Neuronal stem cell (in vitro differentiated cells): ENCODE measurements at regions not wholly inside any gene's neighbourhood (a gene's known extent, or its start where the extent isn't known, plus 50 kb on each side); places are given as distances from the start of the nearest gene placed in this dataset.
"Not testable (repeated sequence)": the region's sequence is repeated elsewhere in the genome, so short reads cannot be mapped to it uniquely, and the experiment has no call there.

Source experiments
- DNase-seq: peaks from one replicate; pipeline ENCODE4 v3.0.0-alpha.2; 2013; ENCODE audit warnings: low spot score
- H2AFZ ChIP-seq: one replicate; pipeline ENCODE4 v1.6.1; 2013; ENCODE audit warnings: mild to moderate bottlenecking, low read length, inconsistent platforms
- H2AK5ac ChIP-seq: 2 replicates; pipeline ENCODE4 v1.6.1; 2013; ENCODE audit warnings: low read depth, mild to moderate bottlenecking, inconsistent platforms, low read length, moderate library complexity, mixed read lengths
- H2BK120ac ChIP-seq: 2 replicates; pipeline ENCODE4 v1.6.1; 2013; ENCODE audit warnings: low read depth, mild to moderate bottlenecking, inconsistent platforms, low read length, moderate library complexity, mixed read lengths
- H2BK12ac ChIP-seq: one replicate; pipeline ENCODE4 v1.6.1; 2013; ENCODE audit warnings: low read length, inconsistent platforms
- H2BK15ac ChIP-seq: 2 replicates; pipeline ENCODE4 v1.6.1; 2013; ENCODE audit warnings: mild to moderate bottlenecking, low read length, inconsistent platforms, mixed read lengths
- H2BK5ac ChIP-seq: one replicate; pipeline ENCODE4 v1.6.1; 2013; ENCODE audit warnings: inconsistent platforms, mild to moderate bottlenecking, low read length, moderate library complexity
- H3K14ac ChIP-seq: one replicate; pipeline ENCODE4 v1.6.1; 2013; ENCODE audit warnings: low read length, inconsistent platforms
- H3K18ac ChIP-seq: 2 replicates; pipeline ENCODE4 v1.6.1; 2013; ENCODE audit warnings: low read length, inconsistent platforms
- H3K23ac ChIP-seq: 2 replicates; pipeline ENCODE4 v1.6.1; 2013; ENCODE audit warnings: low read depth, mild to moderate bottlenecking, mixed read lengths, low read length, inconsistent platforms; ENCODE audit not compliant: poor library complexity
- H3K27ac ChIP-seq: replicated peaks from 3 replicates; pipeline ENCODE4 v1.5.1; 2013; ENCODE audit warnings: low read length, inconsistent platforms
- H3K27me3 ChIP-seq, 3 experiments: 2 replicates each; pipeline ENCODE4 v1.6.1; 2013; ENCODE audit warnings: low read length in 3 of 3, mild to moderate bottlenecking in 2 of 3, inconsistent platforms in 1 of 3, low read depth in 1 of 3, mixed read lengths in 1 of 3, moderate library complexity in 1 of 3; ENCODE audit not compliant: control insufficient read depth in 3 of 3, insufficient read depth in 3 of 3
- H3K36me3 ChIP-seq, 2 donors: replicated peaks in 1 of 2; 2 replicates each; pipeline ENCODE4 v1.6.1; 2013; ENCODE audit warnings: low read length in 2 of 2; ENCODE audit not compliant: control insufficient read depth in 2 of 2, insufficient read depth in 2 of 2
- H3K4ac ChIP-seq: 2 replicates; pipeline ENCODE4 v1.6.1; 2013; ENCODE audit warnings: inconsistent platforms, mild to moderate bottlenecking, low read length, moderate library complexity
- H3K4me1 ChIP-seq, 2 donors: 1 replicate in 1 of 2; 2 replicates in 1 of 2; pipeline ENCODE4 v1.6.1; 2013; ENCODE audit warnings: low read length in 2 of 2, low read depth in 1 of 2; ENCODE audit not compliant: control insufficient read depth in 2 of 2, insufficient read depth in 1 of 2
- H3K4me2 ChIP-seq: one replicate; pipeline ENCODE4 v1.6.1; 2013; ENCODE audit warnings: mild to moderate bottlenecking, low read length, inconsistent platforms; ENCODE audit not compliant: insufficient read depth, poor library complexity, severe bottlenecking
- H3K4me3 ChIP-seq, 2 donors: 2 replicates each; pipeline ENCODE4 v1.5.1; 2013; ENCODE audit warnings: low read length in 2 of 2, mild to moderate bottlenecking in 2 of 2, inconsistent platforms in 1 of 2, moderate library complexity in 1 of 2
- H3K79me1 ChIP-seq: one replicate; pipeline ENCODE4 v1.6.1; 2013; ENCODE audit warnings: low read depth, mild to moderate bottlenecking, inconsistent platforms, low read length, moderate library complexity
- H3K9ac ChIP-seq: one replicate; pipeline ENCODE4 v1.6.1; 2013; ENCODE audit warnings: mild to moderate bottlenecking, low read depth, low read length, inconsistent platforms; ENCODE audit not compliant: poor library complexity
- H3K9me3 ChIP-seq, 2 donors: replicated peaks in 1 of 2; 2 replicates each; pipeline versions ENCODE3 to v1.6.1; 2013; ENCODE audit warnings: low read length in 2 of 2, mild to moderate bottlenecking in 2 of 2, inconsistent platforms in 1 of 2, low read depth in 1 of 2, mixed read lengths in 1 of 2, moderate library complexity in 1 of 2; ENCODE audit not compliant: control insufficient read depth in 2 of 2, insufficient read depth in 1 of 2
- H4K8ac ChIP-seq: one replicate; pipeline ENCODE4 v1.6.1; 2013; ENCODE audit warnings: low read depth, mild to moderate bottlenecking, inconsistent platforms, low read length, moderate library complexity
- H4K91ac ChIP-seq: one replicate; pipeline ENCODE4 v1.6.1; 2013; ENCODE audit warnings: low read length, low read depth, mild to moderate bottlenecking, inconsistent platforms; ENCODE audit not compliant: poor library complexity
- WGBS, 2 donors: extraction: QIAGEN DNeasy Blood & Tissue Kit; methylation state at CpG; one replicate each; pipeline ENCODE4 v1.1.7; 2013; ENCODE audit warnings: missing lambda C conversion rate in 2 of 2, mixed read lengths in 1 of 2; ENCODE audit not compliant: insufficient read length in 2 of 2, insufficient replicate concordance in 1 of 2; ENCODE audit errors: extremely low coverage in 2 of 2; 5-methylcytosine and 5-hydroxymethylcytosine counted together

- not testable (repeated sequence) for H3K4me3 ChIP-seq, H3K18ac ChIP-seq, H2BK5ac ChIP-seq, H4K91ac ChIP-seq, H3K27me3 ChIP-seq, H2BK120ac ChIP-seq, H3K4ac ChIP-seq, DNase-seq, H3K79me1 ChIP-seq, H3K23ac ChIP-seq, H2BK15ac ChIP-seq, H4K8ac ChIP-seq, H3K4me2 ChIP-seq, H3K27ac ChIP-seq, H2AK5ac ChIP-seq, H3K14ac ChIP-seq, H2AFZ ChIP-seq, H3K36me3 ChIP-seq, H3K4me1 ChIP-seq, H3K9me3 ChIP-seq, H3K9ac ChIP-seq, H2BK12ac ChIP-seq
- no CpG with 5 or more reads among the region's 1 CpG for WGBS, 2 donors
Observed at GRCh38 chr4:118454857-118455256, 102.1 kb upstream of the PRSS12 start.

GRCh38 chr4:118461435-118461834 is 108.6 kb upstream of the PRSS12 start:
- H3K27me3 ChIP-seq, H3K4me1 ChIP-seq, H2BK12ac ChIP-seq, H3K4me2 ChIP-seq, H3K27ac ChIP-seq, H3K4me3 ChIP-seq, H3K9ac ChIP-seq, H2AK5ac ChIP-seq, H2BK120ac ChIP-seq, H4K91ac ChIP-seq, H2BK5ac ChIP-seq, H3K14ac ChIP-seq, H3K9me3 ChIP-seq, DNase-seq, H3K18ac ChIP-seq, H3K4ac ChIP-seq, H2AFZ ChIP-seq, H3K36me3 ChIP-seq, H3K23ac ChIP-seq, H3K79me1 ChIP-seq, H4K8ac ChIP-seq, H2BK15ac ChIP-seq: not testable (repeated sequence)
- WGBS, 2 donors, result no CpG with 5 or more reads among the region's 5 CpGs

GRCh38 chr4:118465831-118466230 is 113.0 kb upstream of the PRSS12 start:
- H3K9ac ChIP-seq, H4K8ac ChIP-seq, H2BK12ac ChIP-seq, H2BK120ac ChIP-seq, H3K23ac ChIP-seq, H3K36me3 ChIP-seq, H4K91ac ChIP-seq, H3K4ac ChIP-seq, H3K27me3 ChIP-seq, H3K14ac ChIP-seq, H2BK15ac ChIP-seq, H3K4me3 ChIP-seq, H3K79me1 ChIP-seq, H3K18ac ChIP-seq, H3K27ac ChIP-seq, H3K9me3 ChIP-seq, H2AFZ ChIP-seq, DNase-seq, H3K4me2 ChIP-seq, H3K4me1 ChIP-seq, H2AK5ac ChIP-seq, H2BK5ac ChIP-seq: not testable (repeated sequence)
- WGBS, 2 donors, result no CpG with 5 or more reads among the region's 2 CpGs

- no CpG with 5 or more reads among the region's 3 CpGs for WGBS, 2 donors
- not testable (repeated sequence) for H2AFZ ChIP-seq, H3K9me3 ChIP-seq, H3K79me1 ChIP-seq, H2AK5ac ChIP-seq, H4K8ac ChIP-seq, H2BK15ac ChIP-seq, H3K27me3 ChIP-seq, H3K9ac ChIP-seq, H2BK120ac ChIP-seq, H3K36me3 ChIP-seq, H3K4ac ChIP-seq, H3K4me1 ChIP-seq, H3K14ac ChIP-seq, DNase-seq, H3K4me2 ChIP-seq, H3K4me3 ChIP-seq, H3K18ac ChIP-seq, H2BK12ac ChIP-seq, H3K23ac ChIP-seq, H4K91ac ChIP-seq, H3K27ac ChIP-seq, H2BK5ac ChIP-seq
Observed at GRCh38 chr4:118474001-118474626, 121.3 kb upstream of the PRSS12 start.
